Parathyroid adenoma (tissue), 2 donors: ENCODE measurements at regions not wholly inside any gene's neighbourhood (a gene's known extent, or its start where the extent isn't known, plus 50 kb on each side); places are given as distances from the start of the nearest gene placed in this dataset.
"Not testable (repeated sequence)": the region's sequence is repeated elsewhere in the genome, so short reads cannot be mapped to it uniquely, and the experiment has no call there.

Source experiments
- H2AFZ ChIP-seq: fragments of 300-600 bp; sonication (generic); one replicate; pipeline ENCODE4 v1.7.0; 2017; ENCODE audit warnings: antibody characterized with exemption, mild to moderate bottlenecking
- H3K27ac ChIP-seq: fragments of 300-600 bp; sonication (generic); one replicate; pipeline ENCODE4 v1.7.0; 2017
- H3K27me3 ChIP-seq: fragments of 300-600 bp; sonication (generic); one replicate; pipeline ENCODE4 v1.7.0; 2017; ENCODE audit warnings: low read length; ENCODE audit not compliant: control insufficient read depth, insufficient read depth
- H3K36me3 ChIP-seq: fragments of 300-600 bp; sonication (generic); one replicate; pipeline ENCODE4 v1.7.0; 2017; ENCODE audit warnings: low read length; ENCODE audit not compliant: control insufficient read depth, insufficient read depth
- H3K4me1 ChIP-seq: fragments of 300-600 bp; sonication (generic); one replicate; pipeline ENCODE4 v1.7.0; 2017; ENCODE audit warnings: control low read depth
- H3K4me2 ChIP-seq: fragments of 300-600 bp; sonication (generic); one replicate; pipeline ENCODE4 v1.7.0; 2017; ENCODE audit warnings: low read length
- H3K4me3 ChIP-seq: fragments of 300-600 bp; sonication (generic); one replicate; pipeline ENCODE4 v1.7.0; 2017; ENCODE audit warnings: low read depth, low read length
- H3K79me2 ChIP-seq: fragments of 300-600 bp; sonication (generic); one replicate; pipeline ENCODE4 v1.7.0; 2017; ENCODE audit warnings: control low read depth
- H3K9ac ChIP-seq: fragments of 300-600 bp; sonication (generic); one replicate; pipeline ENCODE4 v1.7.0; 2017; ENCODE audit warnings: mild to moderate bottlenecking
- H3K9me3 ChIP-seq: fragments of 300-600 bp; sonication (generic); one replicate; pipeline ENCODE4 v1.7.0; 2017; ENCODE audit warnings: low read length; ENCODE audit not compliant: control insufficient read depth
- CTCF ChIP-seq: fragments of 300-600 bp; sonication (generic); IDR thresholded peaks from one replicate; pipeline ENCODE4 v1.7.0; 2017; ENCODE audit warnings: antibody characterized with exemption, mild to moderate bottlenecking
- donor health status: primary hyperparathyroidism.

- no peaks in the 10 kb centered on the region for H3K79me2 ChIP-seq
- no peaks in the 10 kb centered on the region for H3K36me3 ChIP-seq
- TF ChIP-seq CTCF: no peak
- H3K27me3 ChIP-seq: no peaks in the 10 kb centered on the region
- no peak overlapping the region for H3K9ac ChIP-seq
- H3K9me3 ChIP-seq: no peaks in the 10 kb centered on the region
- H3K4me1 ChIP-seq: no peaks in the 10 kb centered on the region
- no peak overlapping the region for H3K4me3 ChIP-seq
- H3K27ac ChIP-seq: no peak overlapping the region
- no peak overlapping the region for H3K4me2 ChIP-seq
- H2AFZ ChIP-seq: no peak overlapping the region
Measured at GRCh38 chr7:24438232-24438631, 135.0 kb upstream of the PALS2 start.

DNA sequence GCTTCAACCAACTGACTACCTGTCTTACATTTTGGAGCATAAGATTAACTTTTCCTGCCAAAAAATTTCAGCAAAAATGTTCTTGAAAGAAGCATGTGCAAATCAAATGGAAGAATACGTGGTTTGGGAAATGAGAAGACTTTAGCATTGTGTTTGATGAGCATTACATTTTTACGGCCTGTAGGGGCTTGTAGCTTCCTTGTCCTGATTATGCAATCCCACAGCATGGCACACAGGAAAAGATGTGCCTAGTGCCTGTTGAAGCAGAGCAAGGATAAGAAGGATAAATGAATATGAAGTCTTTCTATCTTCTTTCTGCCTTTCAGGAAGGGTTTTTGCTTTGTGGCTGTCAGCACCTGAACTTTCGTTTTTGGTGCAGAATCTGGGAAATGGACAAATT, 134.1 kb upstream of the PALS2 start:
- H3K9ac ChIP-seq, H2AFZ ChIP-seq, H3K36me3 ChIP-seq, H3K4me2 ChIP-seq, H3K4me1 ChIP-seq, H3K79me2 ChIP-seq, H3K27ac ChIP-seq, H3K4me3 ChIP-seq, H3K27me3 ChIP-seq, H3K9me3 ChIP-seq: not testable (repeated sequence)

DNA sequence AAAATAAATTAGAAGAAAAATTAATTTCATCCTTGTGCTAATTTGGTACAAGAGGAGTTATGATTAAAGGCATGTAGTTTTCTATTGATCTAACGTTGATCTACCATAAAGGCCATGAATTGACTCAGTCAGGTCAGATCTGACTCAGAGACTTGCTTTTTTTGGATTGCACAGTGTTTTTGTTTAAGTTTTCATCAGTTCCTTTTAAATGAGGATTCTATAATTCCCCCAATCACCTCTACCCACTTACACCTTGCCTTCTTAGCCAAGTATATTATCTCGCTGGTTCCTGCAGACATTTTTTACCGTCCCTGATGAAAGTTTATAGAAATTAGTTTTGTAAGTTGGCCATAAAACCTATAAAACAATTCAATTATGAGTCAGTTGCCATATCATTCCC, 132.4 kb upstream of the PALS2 start:
- no peak overlapping the region for H3K4me2 ChIP-seq
- H3K4me1 ChIP-seq: no peaks in the 10 kb centered on the region
- TF ChIP-seq CTCF: no peak
- no peak overlapping the region for H3K9ac ChIP-seq
- H3K27ac ChIP-seq: no peak overlapping the region
- H3K79me2 ChIP-seq: no peaks in the 10 kb centered on the region
- H3K36me3 ChIP-seq: no peaks in the 10 kb centered on the region
- H3K4me3 ChIP-seq: no peak overlapping the region
- no peaks in the 10 kb centered on the region for H3K27me3 ChIP-seq
- no peaks in the 10 kb centered on the region for H3K9me3 ChIP-seq
- no peak overlapping the region for H2AFZ ChIP-seq

DNA sequence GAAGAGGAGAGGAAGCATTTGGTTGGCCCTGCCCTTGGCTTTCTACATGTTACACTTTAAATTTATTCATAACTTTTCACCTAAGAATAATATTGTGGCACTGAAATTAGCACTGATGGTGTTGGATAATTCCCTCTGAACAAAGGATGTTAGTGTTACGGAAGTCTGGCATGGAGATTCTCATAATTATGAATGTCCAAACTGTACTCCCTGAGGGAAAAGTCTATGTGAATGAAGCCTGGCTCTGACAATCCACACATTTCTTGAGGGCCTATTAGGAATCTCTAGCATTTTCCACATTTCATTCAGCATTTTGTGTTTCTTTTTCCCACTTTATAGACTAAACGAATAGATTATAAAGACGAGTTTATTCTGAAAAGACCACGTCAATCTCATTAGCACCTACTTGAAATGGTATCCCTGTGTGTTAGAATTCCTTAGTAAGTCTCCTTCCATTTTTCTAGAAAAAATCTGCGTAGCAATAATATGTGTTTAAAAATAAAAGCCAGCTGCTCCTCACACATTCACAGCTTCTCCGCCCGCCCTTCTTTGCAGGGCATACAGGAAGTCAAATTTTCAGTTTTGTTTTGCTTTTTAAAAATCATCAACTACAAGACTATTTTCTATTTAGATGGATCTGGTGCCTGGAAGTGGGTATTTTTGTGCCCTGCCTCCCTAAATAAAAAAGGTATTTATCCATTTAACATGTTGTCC, 131.8 kb upstream of the PALS2 start:
- Histone ChIP-seq H3K9ac (no peak overlapping the region), H3K27ac (no peak overlapping the region), H3K4me1 (no peaks in the 10 kb centered on the region), H2AFZ (no peak overlapping the region), H3K36me3 (no peaks in the 10 kb centered on the region), H3K4me2 (no peak overlapping the region), H3K79me2 (no peaks in the 10 kb centered on the region), H3K9me3 (no peaks in the 10 kb centered on the region), H3K4me3 (no peak overlapping the region), H3K27me3 (no peaks in the 10 kb centered on the region)
- TF ChIP-seq CTCF: no peak

DNA sequence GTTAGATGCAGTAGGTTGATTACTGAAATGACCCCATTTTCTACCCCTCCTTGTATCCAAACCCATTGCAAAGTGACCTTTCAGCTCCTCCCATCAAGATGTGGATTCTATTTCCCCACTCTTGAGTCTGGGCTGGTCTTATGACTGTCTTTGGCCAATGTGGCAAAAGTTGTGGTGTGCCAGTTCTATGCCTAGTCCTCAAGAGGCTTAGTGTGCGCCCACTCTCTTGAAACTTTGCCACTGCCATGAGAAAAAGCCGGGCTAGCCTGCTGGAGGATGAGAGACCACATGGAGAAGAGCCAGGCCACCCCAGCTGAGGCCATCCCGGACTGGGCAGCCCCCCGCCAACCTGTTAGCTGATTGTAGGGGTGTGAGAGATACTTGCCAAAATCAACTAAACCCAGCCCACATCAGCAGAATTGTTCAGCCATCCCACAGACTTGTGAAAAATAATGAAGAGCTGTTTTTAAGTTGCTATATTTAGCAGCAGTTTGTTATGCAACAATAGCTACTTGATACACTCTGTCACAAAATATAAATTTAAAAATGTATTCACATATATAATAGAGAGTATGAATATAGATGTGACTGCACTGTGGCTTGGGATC, 131.0 kb upstream of the PALS2 start:
- H3K4me1 ChIP-seq: no peaks in the 10 kb centered on the region
- no peak overlapping the region for H2AFZ ChIP-seq
- H3K9me3 ChIP-seq: no peaks in the 10 kb centered on the region
- no peaks in the 10 kb centered on the region for H3K79me2 ChIP-seq
- H3K9ac ChIP-seq: no peak overlapping the region
- H3K36me3 ChIP-seq: no peaks in the 10 kb centered on the region
- H3K4me2 ChIP-seq: no peak overlapping the region
- H3K27ac ChIP-seq: no peak overlapping the region
- no peaks in the 10 kb centered on the region for H3K27me3 ChIP-seq
- TF ChIP-seq CTCF: no peak
- no peak overlapping the region for H3K4me3 ChIP-seq
